GM13977 (cell line): ENCODE measurements at regions not wholly inside any gene's neighbourhood (a gene's known extent, or its start where the extent isn't known, plus 50 kb on each side); places are given as distances from the start of the nearest gene placed in this dataset.

Experiments used
- DNase-seq: peaks from one replicate; pipeline ENCODE4 v3.0.0; 2012; ENCODE audit warnings: low spot score
- CTCF ChIP-seq: IDR thresholded peaks from 2 replicates; pipeline ENCODE4 v1.5.1; 2012; ENCODE audit warnings: mild to moderate bottlenecking, control low read depth; ENCODE audit not compliant: insufficient read depth; ENCODE audit errors: extremely low read depth, missing control alignments
- in situ Hi-C: fragments of 300-500 bp; cut with MboI; formaldehyde crosslinking; loops from one replicate; pipeline ENCODE4 v1.12.0; 2022; ENCODE audit warnings: low sequenced_read_pairs, low pct_unique_long_range_greater_than_20kb, mixed read lengths, inconsistent platforms; ENCODE audit not compliant: unreplicated experiment

DNA sequence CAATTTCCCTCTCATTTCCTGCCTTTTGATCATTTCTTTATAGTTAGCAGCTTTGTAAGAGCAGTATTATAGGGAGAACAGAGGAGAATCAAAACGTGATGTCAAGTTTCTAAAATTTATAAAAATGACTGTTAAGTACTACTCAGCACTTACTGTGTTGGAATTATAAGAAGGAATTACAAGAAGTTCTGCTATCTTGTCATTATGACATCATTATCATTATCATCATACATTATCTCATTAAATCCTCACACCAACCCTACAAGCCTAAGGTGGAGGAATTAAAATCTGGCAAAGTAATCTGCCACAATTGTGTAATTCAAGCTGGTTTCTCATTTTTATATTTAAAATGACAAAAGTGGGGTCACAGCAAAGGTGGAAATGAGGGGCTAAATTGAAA is 316.2 kb upstream of the CD180 start:
- DNase-seq, result no peak
- no peak for TF ChIP-seq CTCF
- in situ Hi-C loops, result no loop called here

GRCh38 chr5:67511911-67512310 is 315.3 kb upstream of the CD180 start:
- DNase-seq, result no peak
- in situ Hi-C loops, result no loop called here
- TF ChIP-seq CTCF, result no peak

- no peak for DNase-seq
- TF ChIP-seq CTCF, result no peak
- in situ Hi-C loops, result no loop called here
Measured at GRCh38 chr5:67510204-67510603, 313.6 kb upstream of the CD180 start.

DNA sequence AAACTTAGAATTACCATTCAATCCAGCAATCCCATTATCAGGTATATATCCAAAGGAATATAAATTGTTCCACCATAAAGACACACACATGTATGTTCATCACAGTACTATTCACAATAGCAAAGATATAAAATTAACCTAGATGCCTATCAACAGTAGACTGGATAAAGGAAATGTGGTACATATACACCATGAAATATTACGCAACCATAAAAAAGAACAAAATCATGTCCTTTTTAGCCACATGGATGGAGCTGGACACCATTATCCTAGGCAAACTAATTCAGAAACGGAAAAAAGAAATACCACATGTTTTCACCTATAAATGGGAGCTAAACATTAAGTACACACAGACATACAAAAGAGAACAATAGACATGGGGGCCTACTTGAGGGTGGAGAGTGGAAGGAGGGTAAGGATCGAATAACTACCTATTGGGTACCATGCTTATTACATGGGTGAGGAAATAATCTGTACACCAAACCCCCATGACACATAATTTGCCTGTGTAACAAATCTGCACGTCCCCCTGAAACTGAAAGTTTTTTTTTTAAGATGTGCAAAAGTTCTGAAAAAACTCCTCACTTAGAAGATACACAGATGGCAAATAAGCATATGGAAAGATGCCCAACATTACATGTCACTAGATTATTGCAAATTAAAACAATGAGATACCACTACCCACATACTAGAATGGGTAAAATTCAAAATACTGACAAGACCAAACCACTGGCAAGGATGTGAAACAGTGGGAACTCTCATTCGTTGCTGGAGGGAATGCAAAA is 313.0 kb upstream of the CD180 start:
- DNase-seq, result no peak
- in situ Hi-C loops, result no loop called here

DNA sequence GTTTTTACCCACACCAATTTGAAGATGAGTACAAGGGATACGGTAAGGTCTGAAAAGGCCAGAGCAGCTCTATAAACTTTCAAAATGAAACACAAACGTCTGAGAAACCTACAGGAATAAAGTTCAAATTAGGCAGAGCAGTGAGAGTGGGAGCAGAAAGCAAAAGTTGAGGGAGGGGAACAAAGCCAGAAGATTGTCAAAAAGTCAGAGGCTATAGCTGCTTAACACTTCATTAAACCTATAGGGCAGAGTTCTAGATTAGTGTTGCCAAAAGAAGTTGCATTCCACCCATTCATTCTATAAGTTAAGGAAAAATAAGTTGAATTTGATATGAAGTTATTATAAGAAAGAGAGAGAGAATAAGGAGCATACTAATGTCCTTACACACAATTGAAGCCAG is 309.6 kb upstream of the CD180 start:
- TF ChIP-seq CTCF, result no peak
- DNase-seq, result no peak
- in situ Hi-C loops, result no loop called here

More for the DNA sequence above, 313.0 kb upstream of the CD180 start:
- no peak for TF ChIP-seq CTCF

DNA sequence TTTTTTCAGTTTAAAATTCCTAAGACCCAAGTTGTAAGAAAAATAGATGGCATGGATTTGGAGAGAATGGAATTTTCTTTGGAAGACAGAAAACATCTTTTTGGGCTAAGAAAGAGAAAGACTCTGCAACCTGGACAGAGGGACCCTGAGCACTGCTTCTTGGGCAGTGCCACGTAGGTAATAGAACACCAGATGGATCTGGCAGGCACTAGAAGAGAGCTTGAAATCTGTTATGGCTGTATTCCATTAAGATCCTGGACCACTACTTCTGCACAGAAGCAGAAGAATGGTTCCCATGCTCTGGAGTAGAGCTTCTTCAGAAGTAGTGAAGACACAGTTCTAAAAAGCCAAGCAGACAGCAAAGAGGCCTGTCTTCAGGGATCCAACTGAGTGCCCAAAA is 306.4 kb upstream of the CD180 start:
- no peak for TF ChIP-seq CTCF

More for the DNA sequence above, 306.4 kb upstream of the CD180 start:
- no peak for DNase-seq
- in situ Hi-C loops, result no loop called here
